GM18507 (cell line): ENCODE measurements at regions not wholly inside any gene's neighbourhood (a gene's known extent, or its start where the extent isn't known, plus 50 kb on each side); places are given as distances from the start of the nearest gene placed in this dataset.
"Not testable (repeated sequence)": the region's sequence is repeated elsewhere in the genome, so short reads cannot be mapped to it uniquely, and the experiment has no call there.

Experiments
- DNase-seq: peaks from one replicate; pipeline ENCODE4 v3.0.0; 2011; ENCODE audit warnings: low read depth; ENCODE audit not compliant: insufficient read length; ENCODE audit errors: extremely low spot score
- FAIRE-seq: peaks from 2 replicates; lab custom pipeline; 2011; peaks lifted over from hg19 to GRCh38; lab: Jason Lieb, UNC

- FAIRE-seq (peak; percentile 42), DNase-seq (peak; percentile 28)
Observed at GRCh38 chr18:70418546-70419311, 129.9 kb downstream of the SOCS6 start.

GRCh38 chr18:70417847-70418246 lies 129.0 kb downstream of the SOCS6 start:
- DNase-seq (no peak), FAIRE-seq (no peak)

- FAIRE-seq = no peak
- no peak for DNase-seq
Observed at GRCh38 chr18:70416496-70416895, 127.7 kb downstream of the SOCS6 start.

GRCh38 chr18:70415823-70416488 lies 127.1 kb downstream of the SOCS6 start:
- DNase-seq (no peak), FAIRE-seq (no peak)

GRCh38 chr18:70414315-70414900 lies 125.6 kb downstream of the SOCS6 start:
- FAIRE-seq (no peak), DNase-seq (no peak)

- DNase-seq = no peak
- FAIRE-seq = no peak
Observed at GRCh38 chr18:70413455-70413854, 124.6 kb downstream of the SOCS6 start.

- FAIRE-seq (no peak), DNase-seq (no peak)
Observed at GRCh38 chr18:70411876-70412435, 123.1 kb downstream of the SOCS6 start.

- no peak for DNase-seq
- FAIRE-seq = no peak
Observed at GRCh38 chr18:70411307-70411706, 122.5 kb downstream of the SOCS6 start.

GRCh38 chr18:70405052-70405451 lies 116.2 kb downstream of the SOCS6 start:
- DNase-seq = no peak
- no peak for FAIRE-seq

- no peak for FAIRE-seq
- DNase-seq = no peak
Observed at GRCh38 chr18:70400476-70400875, 111.6 kb downstream of the SOCS6 start.

GRCh38 chr18:70398076-70398475 lies 109.2 kb downstream of the SOCS6 start:
- FAIRE-seq = no peak

GRCh38 chr18:70397259-70397925 lies 108.5 kb downstream of the SOCS6 start:
- no peak for DNase-seq
- no peak for FAIRE-seq

More at GRCh38 chr18:70398076-70398475, 109.2 kb downstream of the SOCS6 start:
- DNase-seq = no peak

GRCh38 chr18:70395771-70396170 lies 106.9 kb downstream of the SOCS6 start:
- FAIRE-seq = not testable (repeated sequence)

GRCh38 chr18:70394672-70395071 lies 105.8 kb downstream of the SOCS6 start:
- FAIRE-seq (no peak), DNase-seq (no peak)

More at GRCh38 chr18:70395771-70396170, 106.9 kb downstream of the SOCS6 start:
- DNase-seq = not testable (repeated sequence)

GRCh38 chr18:70390371-70391090 lies 101.7 kb downstream of the SOCS6 start:
- DNase-seq = no peak
- FAIRE-seq = no peak

- not testable (repeated sequence) for DNase-seq
Observed at GRCh38 chr18:70389036-70389435, 100.2 kb downstream of the SOCS6 start.

GRCh38 chr18:70387027-70387426 lies 98.2 kb downstream of the SOCS6 start:
- DNase-seq = no peak
- no peak for FAIRE-seq

More at GRCh38 chr18:70389036-70389435, 100.2 kb downstream of the SOCS6 start:
- FAIRE-seq = not testable (repeated sequence)

GRCh38 chr18:70386582-70386981 lies 97.7 kb downstream of the SOCS6 start:
- FAIRE-seq (no peak), DNase-seq (no peak)

GRCh38 chr18:70385474-70385873 lies 96.6 kb downstream of the SOCS6 start:
- DNase-seq = no peak
- no peak for FAIRE-seq
